LNCAP (cell line): ENCODE measurements at regions not wholly inside any gene's neighbourhood (a gene's known extent, or its start where the extent isn't known, plus 50 kb on each side); places are given as distances from the start of the nearest gene placed in this dataset.

Experiments
- CTCF ChIP-seq: fragments of 450-650 bp; IDR thresholded peaks from 2 replicates; pipeline ENCODE4 v1.5.1; 2017; ENCODE audit warnings: mild to moderate bottlenecking

GRCh38 chr17:72049914-72050313 lies 70.9 kb upstream of the SOX9 start:
- no peak for TF ChIP-seq CTCF

GRCh38 chr17:72053036-72053435 lies 67.8 kb upstream of the SOX9 start:
- TF ChIP-seq CTCF = no peak

- no peak for TF ChIP-seq CTCF
These were observed 67.4 kb upstream of the SOX9 start for GRCh38 chr17:72053449-72053848.

GRCh38 chr17:72056155-72056554 lies 64.7 kb upstream of the SOX9 start:
- no peak for TF ChIP-seq CTCF

GRCh38 chr17:72056727-72057290 lies 64.0 kb upstream of the SOX9 start:
- TF ChIP-seq CTCF = no peak

GRCh38 chr17:72060084-72060483 lies 60.7 kb upstream of the SOX9 start:
- no peak for TF ChIP-seq CTCF

- TF ChIP-seq CTCF = no peak
These were observed 57.6 kb upstream of the SOX9 start for GRCh38 chr17:72063262-72063661.
